ENCODE measurements at regions not wholly inside any gene's neighbourhood (a gene's known extent, or its start where the extent isn't known, plus 50 kb on each side); places are given as distances from the start of the nearest gene placed in this dataset.
"Not testable (repeated sequence)": the region's sequence is repeated elsewhere in the genome, so short reads cannot be mapped to it uniquely, and the experiment has no call there.

DNA sequence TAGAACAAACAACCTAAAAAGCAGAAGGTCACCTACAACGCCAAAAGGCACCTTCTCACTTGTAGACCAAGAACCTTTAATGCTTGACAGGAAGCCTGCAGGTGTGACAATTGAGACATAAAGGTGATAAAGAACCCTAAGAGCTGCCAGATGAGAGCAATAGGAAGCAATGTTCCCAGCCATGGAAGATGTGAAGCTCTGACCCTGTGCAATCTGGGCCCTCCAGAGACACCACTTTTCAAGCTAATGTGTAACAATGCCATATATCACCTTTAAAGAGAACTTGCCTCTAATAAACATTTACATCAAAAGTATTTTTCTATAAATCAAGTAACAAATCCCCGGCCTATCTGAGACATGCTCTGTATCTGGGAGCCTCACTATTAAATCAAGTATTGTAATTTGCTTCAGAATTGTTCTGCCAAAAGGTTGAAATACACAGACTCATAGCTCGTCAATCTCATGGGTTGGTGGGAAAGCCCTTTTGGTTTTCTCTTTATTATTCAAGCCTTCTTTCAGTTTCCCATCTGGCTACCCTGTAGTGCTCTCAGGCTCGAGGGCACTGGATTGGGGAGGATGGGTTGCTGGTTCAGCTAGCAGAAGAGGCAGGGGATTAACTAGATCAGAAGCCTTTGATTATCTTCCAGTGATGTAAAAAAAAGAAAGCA, 368.9 kb downstream of the BUD13 start:
- DNase-seq: no peak

- DNase-seq: no peak
Measured at GRCh38 chr11:116400081-116400480, 372.7 kb downstream of the BUD13 start.

DNA sequence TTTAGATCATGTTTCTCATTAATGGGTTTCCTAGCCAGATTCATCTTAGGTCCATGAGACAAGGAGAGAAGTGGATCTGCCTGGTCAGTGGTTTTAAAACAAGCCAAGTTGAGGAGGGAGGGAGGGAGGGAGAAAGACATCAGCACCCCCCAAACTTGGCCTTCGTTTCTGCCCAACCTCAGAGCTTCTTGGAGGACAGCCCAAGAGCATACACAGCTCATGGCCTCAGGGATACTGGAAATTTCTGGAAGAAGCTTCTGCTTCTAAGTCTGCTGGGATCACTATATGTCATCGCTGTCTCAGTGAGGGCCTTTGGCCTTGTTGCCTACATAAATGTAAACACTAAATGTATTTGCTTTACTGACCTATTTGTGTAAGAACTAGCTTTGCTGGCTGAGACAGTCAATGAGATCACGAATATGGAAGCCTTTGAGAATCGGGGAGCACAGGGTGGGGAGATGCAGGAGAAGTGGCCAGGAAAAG, 375.1 kb downstream of the BUD13 start:
- no peak for DNase-seq

DNA sequence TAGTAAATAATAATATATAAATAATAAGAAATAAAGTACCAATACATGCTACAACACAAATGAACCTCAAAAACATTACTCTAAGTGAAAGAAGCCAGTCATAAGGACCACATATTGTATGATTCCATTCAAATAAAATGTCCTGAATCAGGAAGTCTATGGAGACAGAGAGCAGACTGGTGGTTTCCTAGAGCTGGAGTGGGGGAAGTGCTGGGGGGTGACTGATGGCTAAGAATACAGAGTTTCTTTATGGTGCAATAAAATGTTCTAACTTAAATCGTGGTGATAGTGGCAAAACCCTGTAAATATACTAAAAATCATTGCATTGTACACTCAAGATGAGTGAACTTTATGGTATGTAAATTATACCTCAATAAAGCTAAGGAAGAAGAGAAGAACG, 376.5 kb downstream of the BUD13 start:
- no peak for DNase-seq

GRCh38 chr11:116394022-116394421, 378.8 kb downstream of the BUD13 start:
- no peak for DNase-seq

GRCh38 chr11:116390963-116391362, 381.8 kb downstream of the BUD13 start:
- no peak for DNase-seq

DNA sequence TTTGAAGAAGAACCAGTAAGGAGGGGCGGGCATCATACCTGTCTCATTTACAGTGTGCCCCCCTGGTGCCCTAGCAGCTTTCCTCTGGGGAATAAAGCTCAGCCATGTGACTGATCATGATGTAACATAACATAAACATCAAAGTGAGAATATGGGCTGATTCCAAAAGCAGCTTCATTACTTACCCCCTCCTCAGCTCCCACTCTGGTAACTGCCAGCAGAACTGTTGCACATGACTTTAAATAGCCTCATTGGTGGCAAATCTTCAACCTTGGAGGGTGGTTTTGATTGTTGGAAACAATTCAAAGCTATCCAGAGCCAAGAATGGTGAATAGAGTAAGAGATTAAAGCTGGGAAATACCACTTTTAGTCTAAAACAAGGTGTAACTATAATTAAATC, 384.6 kb downstream of the BUD13 start:
- no peak for DNase-seq

GRCh38 chr11:116387641-116388040, 385.1 kb downstream of the BUD13 start:
- DNase-seq: no peak

GRCh38 chr11:116386118-116386699, 386.6 kb downstream of the BUD13 start:
- DNase-seq: no peak

DNA sequence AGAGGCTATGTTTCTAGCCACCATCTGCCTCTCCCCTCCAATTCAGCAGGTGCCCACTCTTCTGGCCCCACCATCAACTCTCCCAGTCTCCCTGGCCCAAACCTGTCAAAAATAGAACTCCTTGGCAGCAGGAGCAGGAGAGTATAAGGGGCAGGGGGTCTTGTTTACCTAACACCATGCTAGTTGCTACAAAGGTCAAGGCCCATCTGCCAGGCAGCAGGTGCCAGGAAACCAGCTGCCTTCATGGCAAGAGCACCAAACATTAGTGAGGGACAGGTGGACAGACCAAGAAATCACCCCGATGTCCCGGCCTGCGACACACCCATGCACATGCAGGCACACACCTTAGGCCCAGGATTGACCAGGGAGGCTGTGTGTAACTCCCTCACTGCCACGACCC, 387.9 kb downstream of the BUD13 start:
- DNase-seq: no peak

DNA sequence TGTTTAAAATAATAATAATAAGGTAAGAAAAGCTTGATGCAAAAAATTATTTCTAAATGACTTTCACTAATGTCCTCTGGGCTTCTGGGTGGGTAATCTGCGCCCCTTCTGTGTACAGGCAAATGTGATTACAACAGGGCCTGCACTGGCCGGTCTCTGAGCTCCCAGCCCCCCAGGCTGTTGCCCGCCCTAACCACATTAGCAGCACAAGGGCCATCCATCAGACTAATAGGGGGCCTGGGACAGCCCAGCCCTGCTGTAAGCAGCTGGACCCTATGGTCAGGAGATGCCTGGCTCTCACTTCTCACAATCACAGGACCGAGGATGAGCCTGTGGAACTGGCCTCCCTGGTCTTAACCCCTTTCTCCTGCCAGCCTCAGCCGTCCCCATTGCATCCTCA, 388.4 kb downstream of the BUD13 start:
- no peak for DNase-seq

DNA sequence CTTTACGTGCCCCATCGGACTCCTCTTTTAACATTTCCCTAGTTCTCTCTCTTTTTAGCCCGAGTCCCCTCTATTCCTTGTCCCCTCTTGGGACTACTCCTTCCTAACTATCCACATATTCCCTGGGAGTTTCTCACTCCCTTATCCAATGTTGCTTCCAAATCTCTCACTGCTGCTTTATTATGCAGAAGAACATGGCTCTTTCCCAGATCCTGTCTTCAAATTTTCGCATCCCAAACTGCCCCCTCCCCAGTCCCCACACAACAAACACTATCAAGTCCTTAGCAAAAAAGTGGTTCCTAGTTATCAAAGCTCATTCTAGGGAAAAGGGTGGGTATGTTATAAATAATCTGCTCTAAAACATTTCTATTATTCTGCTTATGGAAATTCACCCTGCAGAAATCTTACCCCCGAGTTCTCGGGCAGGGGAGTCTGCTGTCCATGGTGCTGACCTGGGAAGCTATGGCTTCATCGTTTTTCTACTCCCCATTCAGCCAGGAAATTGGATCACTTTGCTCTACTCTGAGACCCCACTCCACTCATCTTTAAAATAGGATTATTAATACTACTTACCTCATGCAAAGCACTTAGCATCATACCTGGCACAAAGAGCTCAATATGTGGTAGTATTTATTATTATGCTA, 393.5 kb downstream of the BUD13 start:
- peak in 1 of 5 donors; percentile 2 for DNase-seq

DNA sequence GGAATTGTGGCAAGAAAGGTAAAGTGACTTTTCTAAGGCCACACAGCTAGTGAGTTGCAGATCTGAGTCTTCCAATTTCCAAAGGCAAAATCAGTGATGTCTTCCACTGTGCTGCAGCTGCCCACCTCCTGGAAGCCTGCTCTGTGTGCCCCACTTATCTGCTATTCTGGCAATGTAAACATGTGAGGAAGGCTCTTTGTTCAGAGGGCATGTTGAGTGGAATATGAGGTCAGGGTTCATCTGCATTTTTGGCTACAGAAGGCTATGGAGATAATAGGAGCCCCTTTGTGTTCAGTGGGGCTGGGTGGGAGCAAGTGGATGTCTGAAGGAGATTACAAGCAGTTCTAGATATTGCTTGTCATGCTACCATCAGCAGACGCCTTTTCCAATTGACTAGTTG, 396.2 kb downstream of the BUD13 start:
- DNase-seq: no peak

- no peak for DNase-seq
Measured at GRCh38 chr11:116376054-116376453, 396.7 kb downstream of the BUD13 start.

DNA sequence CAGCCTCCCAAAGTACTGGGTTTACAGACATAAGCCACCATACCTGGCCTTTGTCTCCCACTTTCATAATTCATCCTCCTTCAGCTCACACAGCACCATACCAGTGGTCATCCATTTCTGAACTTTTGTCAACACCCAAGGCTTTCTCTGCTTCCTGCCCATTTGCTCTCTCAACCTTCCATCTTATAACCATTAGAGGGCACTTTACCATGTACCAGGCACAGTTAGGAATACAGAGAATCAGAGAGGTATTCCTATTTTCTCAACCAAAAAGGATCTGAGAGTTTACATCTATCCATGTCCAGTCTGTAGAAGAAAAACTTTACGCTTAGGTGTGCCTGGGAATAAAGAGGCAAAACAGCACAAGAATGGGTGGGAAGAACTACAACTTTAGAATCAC, 397.6 kb downstream of the BUD13 start:
- no peak for DNase-seq

DNA sequence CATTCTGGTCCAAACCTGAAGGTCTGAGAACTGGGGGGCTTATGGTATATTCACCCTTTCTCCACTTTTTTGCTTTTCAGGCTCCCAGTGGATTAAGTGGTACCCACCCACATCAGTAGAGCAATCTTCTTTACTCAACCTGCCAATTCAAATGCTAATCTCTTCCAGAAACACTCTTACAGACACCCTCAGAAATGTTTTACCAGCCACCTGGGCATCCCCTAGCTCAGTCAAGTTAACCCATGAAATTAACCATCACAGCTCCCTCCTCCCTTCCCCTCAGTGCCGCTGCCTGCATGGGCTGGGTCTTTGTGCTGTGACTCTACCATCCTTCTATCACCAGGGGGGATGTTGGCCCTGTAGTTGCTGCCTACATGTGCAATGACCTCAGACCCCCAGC, 398.7 kb downstream of the BUD13 start:
- DNase-seq: no peak

DNA sequence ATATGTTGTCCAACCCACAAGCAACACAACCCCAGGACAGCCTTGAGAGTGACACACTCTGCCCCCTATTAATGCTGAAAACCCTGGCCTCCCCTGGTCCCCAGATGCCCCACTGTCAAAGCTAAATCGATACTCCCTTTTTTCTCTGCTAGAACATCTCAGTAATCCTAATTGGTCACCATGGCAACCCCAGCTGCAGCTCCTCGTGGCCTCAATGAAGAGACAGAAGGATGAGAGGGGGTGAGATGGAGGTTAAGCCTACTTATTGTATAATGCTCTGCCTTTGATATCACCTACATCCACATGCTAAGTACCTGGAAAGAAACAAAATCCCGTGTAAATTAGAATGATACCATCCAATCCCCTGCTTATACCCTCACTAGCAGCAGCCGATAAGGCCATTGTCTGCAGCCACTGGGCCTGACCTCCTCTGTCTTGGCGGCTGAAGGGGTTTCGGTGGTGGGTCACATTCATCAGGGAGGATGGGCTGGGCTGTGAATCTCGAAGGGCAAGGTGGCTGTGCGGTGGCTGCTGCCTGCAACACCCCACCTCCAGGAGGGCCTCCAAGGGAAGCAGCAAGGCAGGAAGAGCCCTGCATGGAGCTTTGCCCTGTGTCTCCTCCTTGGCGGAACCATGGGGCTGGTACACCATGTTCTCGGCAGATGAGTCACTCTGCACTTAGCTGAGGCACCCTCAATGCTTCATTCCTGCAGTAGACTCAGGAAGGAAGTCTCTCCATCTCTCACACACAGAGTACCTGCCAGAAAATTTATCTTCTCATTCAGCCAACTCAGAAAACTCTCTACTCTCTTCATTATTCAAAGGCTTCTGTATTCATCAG, 399.5 kb downstream of the BUD13 start:
- no peak for DNase-seq

GRCh38 chr11:116371146-116371545, 401.6 kb downstream of the BUD13 start:
- no peak for DNase-seq

DNA sequence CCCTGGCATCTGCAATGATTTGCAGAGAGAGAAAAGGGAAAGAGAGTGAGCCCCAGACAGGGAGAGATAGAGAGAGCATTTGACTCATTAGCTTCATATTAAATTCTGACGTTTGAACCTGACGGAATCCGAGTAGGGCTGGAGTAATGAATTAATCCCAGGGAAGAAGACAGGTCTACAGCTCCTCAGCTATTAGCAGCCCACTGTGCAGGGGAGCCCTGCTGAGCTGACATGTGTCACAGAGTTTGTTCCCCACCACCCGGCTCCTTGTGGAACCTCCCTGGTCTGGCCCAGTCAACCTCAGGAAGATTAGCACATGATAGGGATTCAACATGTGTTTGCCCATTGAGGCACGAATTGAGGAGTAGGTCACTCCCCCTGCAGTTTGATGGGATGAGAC, 404.0 kb downstream of the BUD13 start:
- no peak for DNase-seq

- DNase-seq: no peak
Measured at GRCh38 chr11:116366980-116367645, 405.7 kb downstream of the BUD13 start.

DNA sequence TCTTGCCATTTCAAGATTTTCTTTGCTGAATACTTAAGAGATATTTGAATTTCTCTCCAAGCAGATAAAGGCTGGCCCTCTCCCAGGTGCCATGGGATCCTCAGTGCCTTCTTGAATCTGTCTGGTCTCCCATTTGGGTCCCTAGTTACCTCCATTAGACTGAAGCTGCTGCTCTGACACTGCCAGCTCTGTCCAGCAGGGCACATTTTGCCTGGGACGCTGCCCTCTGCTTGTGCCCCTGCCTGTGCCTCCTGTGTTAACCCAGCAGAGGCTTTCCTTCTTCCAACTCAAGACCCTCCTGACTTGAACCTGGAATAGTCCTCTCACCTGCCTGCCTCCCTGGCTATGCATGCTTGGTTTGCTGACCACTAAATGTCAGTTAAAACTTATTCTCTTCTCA, 406.3 kb downstream of the BUD13 start:
- DNase-seq: no peak

GRCh38 chr11:116364925-116365324, 407.9 kb downstream of the BUD13 start:
- not testable (repeated sequence) for DNase-seq

DNA sequence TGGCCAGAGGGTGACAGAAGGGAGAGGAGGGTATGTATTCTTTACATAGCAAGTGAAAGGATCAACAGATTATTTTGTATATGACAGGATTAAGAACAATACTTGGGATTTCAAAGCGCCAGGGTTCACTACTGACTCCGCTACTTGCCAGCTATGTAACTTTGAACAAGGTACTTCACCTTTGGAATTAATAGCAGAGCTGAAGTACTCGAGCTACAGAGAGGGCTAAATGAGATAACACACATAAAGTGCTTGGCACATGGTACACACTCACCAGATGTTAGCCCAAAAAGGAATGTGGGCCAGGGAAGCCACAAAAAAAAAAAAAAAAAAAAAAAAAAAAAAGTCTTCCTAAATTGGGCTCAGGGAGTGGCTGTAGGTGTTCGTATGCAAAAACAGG, 408.4 kb downstream of the BUD13 start:
- DNase-seq: no peak

Measured in T-helper 1 cell (primary cell).